Stimulated activated CD4-positive, alpha-beta T cell treated with anti-CD3 and anti-CD28 coated beads, Interleukin-15, amount 100 ng/mL, for 48 hours (primary cell): ENCODE measurements at regions not wholly inside any gene's neighbourhood (a gene's known extent, or its start where the extent isn't known, plus 50 kb on each side); places are given as distances from the start of the nearest gene placed in this dataset.

Experiments
- DNase-seq, 2 donors: peaks; one replicate each; pipeline ENCODE4 v3.0.0-alpha.2; 2020; ENCODE audit warnings: low read depth in 2 of 2

DNA sequence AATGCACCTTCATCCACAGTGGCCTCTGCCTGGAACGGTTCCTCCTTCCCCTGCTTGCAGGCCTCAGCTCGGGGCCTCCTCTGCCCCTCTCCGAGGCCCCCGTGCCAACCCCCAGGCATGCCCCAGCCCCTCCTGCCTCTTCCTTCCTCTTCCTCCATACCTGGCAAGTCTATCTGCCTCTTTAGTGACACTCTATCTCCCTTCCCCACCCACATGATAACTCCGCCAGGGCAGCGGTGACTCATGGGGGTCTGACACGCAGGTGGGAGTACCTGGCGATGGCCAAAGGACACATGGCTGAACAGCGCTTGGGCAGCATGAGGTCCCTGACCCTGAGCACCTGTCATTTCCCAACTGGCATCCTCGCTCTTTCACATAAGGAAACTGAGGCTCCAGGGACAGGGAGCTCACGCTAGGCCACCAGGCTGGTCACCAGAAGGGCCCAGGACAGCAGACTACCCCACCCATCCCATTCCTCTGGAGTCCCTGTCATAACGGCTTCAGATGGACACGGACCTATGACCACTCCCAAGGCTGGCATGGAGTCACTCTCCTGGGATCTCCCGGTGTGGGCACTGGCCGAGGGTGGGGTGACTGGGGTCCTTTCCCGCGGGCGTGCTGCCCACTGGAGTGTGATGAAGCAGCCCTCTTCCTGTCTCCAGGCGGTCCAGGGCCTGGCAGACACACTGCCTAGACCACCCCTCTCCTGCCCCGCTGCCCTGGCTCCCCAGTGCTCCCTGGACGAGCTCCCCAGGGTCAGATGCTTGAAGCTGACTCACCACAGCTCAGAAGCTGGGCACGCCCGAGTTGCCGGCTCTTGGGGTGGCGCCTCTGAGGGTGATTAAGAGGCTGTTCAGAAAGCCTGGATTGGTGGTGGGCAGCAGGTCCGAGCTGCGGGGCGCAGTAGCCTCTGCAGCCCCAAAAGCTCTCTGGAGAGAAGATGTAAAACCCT lies 100.6 kb downstream of the ENGASE start:
- no peak for DNase-seq

DNA sequence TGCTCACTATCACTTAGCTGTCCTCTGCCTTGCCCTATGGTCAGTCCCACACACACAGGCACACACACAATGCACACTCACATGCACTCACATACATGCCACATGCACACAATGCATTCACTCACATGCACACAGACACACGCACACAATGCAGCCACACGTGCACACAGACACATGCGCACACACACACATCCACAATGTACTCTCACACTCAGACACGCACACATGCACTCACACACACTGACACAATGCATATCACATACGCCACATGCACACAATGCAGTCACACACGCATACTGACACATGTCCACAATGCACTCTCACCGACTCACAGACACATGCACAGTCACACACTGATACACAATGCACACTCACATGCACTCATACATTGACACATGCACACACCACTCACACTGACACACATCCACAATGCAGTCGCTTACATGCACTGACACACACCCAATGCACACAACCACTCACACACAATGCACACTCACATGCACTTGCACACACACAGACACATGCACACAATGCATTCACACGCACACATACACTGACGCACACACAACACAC lies 99.7 kb downstream of the ENGASE start:
- no peak for DNase-seq

DNA sequence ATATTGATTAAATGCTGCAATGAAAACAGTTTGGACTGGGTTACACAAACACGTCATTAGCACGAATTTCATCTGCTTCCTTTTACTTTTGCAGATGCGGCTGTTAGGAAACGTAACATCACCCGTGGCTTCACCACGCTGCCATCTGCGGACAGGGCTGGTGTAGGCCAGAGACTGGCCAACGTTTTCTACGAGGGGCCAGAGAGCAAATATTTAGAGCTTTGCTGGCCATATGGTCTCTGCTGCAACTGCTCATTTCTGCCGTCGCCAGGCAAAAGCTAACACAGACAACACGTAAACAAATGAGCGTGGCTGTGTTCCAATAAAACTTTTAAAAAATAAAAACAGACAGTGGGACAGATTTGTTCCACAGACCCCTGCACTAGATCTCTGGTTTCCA lies 96.6 kb downstream of the ENGASE start:
- no peak for DNase-seq

DNA sequence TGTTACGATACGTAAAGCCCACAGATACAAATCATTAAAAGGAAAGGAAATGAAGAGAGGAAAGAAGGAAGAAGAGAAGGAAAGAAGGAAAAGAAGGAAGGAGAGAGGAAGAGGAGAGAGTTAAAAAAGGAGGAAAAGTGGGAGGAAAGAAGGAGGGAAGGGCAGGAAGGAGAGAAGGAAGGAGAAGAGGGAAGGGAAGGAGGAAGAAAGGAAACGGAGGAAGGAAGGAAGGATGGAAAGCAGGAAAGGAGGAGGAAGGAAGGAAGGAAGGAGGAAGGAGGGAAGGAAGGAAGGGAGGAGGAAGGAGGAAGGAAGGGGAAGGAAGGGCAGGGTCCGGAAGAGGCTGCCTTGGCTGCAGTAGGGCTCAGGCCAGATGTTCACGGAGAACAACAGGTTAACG lies 95.2 kb downstream of the ENGASE start:
- no peak for DNase-seq

DNA sequence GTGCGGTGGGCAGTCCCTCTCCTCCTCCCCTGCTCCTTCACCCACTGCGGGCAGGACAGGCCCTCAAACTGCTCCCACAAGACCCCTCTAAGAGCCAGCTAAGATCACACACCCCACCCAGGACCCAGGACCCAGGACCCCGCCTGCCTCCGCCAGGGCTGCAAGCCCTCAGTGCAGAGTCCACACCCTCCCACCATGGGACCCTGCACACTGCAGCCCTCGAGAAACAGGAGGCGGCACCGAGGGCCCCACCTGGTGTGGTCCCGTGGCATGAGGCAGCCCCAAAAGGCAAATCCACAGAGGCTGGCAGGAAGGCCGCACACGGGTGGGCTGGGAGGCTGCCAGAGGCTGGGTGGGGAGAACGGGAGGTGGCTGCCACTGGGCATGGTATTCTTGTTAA lies 94.7 kb downstream of the ENGASE start:
- DNase-seq, result no peak

DNA sequence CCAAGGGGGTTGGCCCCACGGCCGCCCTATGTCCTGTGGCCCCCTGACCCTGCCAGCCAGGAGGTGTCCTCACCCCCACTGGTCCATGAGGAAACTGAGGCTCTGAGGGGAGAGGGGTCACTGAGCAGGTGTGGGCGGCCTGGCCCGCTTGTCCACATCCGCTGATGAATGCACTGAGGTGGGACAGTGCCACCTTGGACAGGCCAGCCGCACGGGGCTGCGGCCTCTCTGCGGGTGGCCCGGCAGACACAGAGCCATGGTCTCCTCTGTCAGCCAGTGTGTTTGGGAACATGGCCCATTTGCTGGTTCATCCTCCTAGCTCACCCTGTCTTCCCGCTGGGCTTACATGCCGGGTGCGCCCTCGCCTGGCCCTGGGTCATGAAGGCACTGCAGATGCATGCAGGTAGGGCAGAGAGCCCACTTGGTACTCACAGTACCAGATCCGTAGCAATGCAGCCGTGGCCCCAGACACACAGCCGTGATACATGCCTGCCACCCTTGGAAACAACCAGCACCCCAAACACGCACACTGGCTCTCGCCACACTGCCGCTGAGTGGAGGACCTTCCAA lies 93.9 kb downstream of the ENGASE start:
- DNase-seq, result no peak

DNA sequence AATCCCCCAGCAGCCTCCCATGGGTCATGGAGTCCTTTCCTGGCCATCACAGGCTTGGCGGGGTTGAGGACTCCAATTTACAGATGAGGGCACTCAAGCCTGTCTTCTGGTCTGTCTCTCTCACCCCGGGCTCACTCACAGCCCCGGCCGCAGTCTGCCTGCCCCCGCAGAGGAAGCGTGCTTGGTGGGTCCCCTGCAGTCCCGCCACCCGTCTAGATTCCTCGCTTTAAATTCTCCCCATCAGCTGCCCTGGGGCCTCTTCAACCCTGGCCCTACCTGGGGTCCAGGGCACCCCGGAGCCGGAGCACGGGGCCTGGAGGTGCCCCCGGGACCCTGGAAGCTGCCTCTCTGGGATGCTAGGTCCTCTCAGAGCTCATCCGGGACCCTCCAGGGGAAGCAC lies 92.9 kb downstream of the ENGASE start:
- no peak for DNase-seq

DNA sequence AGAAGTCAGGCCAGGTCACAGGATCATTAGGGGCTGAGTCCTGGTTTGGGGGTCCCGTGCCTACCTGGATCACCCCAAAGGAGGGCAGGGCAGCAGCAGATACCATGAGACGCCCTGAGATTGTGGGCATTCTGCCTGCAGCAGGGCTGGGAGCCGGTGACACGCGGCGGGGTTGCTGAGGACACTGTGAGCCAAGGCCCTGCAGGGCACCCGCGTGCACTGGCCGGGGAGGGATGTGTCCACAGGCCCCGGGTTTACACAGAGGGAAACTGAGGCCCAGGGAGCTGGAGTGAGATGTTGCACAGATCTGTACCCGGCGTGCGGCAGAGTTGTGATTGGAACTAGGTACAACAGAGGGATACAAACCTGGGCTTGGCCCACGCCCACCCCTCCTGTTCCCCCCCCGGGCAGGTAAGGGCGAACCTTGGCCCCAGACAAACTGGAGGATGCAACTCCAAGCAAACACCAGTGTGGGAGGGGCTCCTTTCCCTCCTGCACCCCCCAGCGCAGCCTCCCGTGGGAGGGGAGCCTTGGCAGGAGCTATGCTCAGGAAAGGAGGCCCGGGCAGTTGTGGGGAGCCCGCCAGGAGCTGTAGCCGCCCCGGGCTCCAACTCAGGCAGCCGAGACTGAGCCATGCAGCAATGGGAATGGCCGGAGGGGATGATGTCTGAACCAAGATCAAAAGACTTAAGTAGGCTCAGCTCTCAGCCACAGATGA lies 91.3 kb downstream of the ENGASE start:
- no peak for DNase-seq

DNA sequence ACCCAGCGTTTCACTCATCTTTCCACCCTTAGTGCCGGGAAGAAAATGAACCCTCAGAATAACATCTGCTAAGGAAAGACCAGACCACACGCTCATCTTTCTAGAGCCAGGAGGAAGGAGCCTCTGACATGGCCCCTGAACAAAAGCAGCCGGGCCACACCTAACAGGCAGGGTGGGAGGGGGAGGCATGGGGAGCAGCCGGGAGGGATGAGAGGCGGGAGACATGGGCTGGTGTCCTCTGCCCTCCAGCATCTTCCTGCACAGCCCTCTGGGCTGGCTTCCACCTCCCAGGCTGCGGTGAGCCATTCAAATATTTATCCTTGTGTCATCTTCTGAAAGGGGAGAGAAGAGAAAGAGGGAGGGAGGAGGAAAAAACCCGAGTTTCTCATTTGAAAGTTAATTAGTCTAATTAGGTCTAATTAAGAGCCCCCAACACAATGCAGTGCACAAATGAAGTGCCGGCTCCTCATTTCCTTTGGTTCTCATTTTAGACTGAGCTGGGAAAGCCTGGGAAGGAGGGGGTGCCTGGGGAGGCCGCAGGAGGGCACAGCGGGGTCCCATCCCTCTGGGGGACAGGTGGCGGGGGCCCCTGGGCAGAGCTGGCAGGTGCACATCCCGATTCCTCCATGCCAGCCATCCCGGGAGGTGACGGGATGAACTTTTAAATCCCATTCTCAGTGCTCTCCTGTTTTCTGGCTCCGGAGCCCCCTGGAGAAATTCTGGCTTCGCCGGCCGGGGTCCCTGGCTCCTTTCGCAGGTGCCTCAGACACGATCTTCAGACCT lies 90.5 kb downstream of the ENGASE start:
- DNase-seq, result no peak

DNA sequence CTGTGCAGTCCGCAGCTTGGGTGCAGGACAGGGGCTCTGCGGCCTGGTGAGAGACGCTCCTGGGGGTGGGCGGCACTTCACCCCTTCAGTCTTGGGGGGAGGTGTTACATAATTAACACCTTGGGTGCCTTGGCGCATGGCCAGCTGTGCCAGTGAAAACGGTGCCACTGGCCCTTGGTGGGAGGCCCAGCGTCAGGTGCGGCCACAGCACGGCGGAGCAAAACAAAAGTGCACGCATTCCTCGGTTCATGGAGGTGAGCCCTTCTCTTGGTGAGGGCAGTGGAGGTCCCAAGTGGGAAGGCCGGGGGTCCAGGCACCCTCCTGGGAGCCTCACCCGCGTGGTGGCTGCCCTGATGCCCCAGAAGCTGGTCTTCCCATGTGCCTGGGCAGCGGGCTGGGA lies 89.8 kb downstream of the ENGASE start:
- no peak for DNase-seq

DNA sequence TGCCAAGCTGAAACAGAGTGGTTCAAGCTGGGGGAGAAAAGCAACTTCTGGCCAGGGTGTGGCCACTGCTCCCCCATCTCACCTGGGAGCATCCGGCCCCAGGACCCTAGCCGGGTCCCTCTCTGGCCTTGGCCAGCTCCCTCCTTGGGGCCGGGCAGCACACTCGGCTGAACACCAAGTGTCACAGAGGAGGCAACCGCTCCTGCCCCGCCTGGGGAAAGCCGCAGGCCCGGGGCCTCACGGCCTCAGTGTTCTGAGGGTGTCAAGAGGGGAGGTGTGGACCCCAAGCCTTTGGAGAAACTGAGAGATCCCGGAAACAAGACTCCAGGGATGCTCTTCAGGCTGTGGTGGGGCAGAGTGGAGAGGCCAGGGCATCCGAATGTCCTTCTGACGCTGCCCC lies 88.4 kb downstream of the ENGASE start:
- DNase-seq, result no peak

DNA sequence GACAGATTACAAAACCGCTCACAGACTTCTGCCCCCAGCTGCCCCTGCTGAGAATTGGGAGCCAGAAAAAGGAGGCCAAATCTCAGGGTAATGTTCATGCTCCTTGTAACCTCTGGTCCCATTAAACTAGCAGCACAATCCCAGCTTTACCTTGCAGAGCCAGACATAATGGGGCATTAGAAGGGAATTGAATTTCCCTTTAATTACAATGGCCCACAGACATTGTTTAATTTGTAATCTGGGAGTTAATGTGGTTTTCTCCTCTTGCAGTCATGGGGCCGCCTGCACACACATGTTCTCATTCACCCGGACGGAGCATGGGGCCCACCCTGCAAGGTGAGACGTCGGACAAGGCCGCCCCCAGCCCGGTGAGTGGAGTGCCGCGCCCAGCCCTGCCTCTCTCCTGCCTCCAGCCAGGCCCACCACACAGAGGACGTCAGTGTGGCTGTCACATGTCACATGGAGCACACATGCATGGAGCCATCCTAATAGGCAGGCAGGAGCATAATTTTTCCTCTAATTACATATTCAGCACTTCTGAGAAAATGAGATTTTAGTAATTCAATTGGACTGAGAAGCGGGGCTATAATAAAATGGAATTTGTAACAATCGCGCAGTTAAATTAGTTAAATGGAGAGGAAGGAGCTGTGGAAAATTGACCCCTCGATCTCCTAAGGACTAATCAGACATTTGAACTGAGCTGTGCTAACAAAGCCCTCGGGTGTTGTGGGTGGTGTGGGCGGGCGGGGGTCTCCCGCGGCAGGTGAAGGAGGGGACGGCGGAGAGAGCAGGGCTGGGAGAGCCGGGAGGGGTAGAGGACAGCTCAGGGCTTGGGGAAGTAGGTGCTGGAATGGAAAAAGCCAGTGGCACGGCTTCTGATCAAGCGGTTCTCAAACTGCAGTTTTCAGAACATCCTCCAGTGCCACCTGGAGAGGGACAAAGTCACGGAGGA lies 87.7 kb downstream of the ENGASE start:
- no peak for DNase-seq

DNA sequence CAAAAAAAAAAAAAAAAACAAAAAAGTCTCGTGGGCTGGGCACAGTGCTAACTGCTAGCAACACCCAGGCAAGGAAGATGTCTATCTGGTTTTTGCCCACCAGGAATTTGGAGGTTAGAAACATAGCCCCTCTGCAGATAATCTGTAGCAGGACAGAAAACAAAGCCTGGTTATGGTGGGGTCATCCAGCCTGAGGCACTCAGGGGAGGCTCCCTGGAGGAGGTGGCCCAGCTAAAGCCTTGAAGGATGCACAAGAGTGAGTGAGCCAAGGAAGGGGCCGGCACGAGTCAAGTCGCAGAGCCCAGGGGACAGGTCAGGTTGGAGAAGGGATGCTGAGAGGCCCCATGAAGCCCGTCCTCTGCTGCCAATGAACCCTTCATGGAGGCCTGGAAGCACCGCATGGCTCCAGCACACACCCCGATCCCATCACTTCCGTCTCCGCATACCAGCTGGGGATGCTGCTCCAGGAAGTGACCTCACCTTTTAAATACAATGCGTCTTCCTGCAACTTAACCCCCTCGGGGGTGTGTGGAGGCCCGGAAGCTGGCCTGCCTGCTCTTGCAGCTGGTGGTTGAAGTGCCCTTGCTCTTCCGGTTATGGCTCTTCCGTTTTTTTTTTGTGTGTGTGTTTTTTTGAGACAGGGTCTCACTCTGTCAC lies 86.5 kb downstream of the ENGASE start:
- DNase-seq, result peak; percentile 8 to 11

DNA sequence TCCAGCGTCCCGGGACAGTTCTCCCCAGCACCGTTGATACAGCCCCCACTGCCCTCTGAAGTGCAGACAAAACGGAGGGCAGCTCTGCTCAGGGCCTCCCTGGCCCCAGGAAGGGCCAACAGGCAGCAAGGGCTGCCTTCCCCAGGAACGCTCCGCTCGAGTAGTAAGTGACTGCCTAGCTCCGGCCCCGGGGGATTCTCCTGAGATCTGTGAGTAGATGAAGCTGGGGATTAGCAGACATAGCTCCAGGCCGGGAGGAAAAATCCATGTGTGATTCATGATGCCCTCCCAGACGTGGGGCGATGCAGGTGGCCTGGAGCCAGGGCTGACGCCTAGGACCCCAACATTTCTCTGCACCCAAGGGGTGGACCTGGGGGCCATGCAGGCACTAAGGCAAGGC lies 85.3 kb downstream of the ENGASE start:
- no peak for DNase-seq

DNA sequence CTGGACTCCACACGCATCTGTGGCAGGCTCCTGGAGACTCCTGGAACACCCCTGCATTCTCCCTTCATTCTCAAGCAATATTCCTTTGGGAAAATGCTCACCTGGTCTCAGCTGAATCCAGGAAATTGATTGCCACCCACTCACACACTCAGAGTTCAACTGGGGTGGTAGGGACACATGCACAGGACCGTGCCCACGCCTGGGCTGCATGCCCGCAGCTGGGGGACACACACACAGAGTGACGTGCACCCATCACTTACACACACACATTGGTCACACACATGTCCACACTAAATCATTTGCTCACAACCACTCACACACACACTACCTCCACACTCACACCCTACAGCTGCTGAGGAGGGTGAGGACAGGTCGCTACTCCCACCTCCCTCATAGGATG lies 84.8 kb downstream of the ENGASE start:
- no peak for DNase-seq

DNA sequence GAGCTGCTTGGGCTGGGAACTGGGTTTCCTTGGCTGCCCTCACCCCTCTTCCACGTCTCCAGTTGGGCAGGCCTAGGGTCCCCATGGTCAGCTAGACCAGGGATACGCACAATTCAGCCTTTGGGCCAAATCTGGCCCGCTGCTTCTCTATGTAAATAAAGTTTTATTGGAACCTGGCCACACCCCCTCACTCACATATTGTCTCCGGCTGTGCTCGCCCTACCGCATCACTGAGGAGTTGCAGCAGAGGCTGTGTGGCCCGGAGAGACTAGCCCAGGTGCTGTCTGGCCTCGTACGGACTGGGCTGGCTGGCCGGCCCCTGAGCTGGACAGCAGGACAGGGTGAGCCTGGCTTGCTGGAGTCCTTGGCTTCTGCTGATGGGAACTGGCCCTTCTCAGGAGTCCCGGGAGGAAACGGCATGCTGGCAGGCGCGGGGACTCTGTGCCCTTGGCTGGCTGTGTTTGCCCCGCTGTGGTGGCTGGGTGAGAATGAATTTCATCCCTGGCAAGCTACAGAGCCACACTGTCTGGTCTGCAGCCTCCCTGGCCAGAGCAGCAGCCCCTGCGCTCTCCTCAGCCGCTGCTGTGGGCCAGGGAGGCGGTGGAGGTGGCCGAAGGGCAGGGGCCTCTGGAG lies 82.0 kb downstream of the ENGASE start:
- no peak for DNase-seq

DNA sequence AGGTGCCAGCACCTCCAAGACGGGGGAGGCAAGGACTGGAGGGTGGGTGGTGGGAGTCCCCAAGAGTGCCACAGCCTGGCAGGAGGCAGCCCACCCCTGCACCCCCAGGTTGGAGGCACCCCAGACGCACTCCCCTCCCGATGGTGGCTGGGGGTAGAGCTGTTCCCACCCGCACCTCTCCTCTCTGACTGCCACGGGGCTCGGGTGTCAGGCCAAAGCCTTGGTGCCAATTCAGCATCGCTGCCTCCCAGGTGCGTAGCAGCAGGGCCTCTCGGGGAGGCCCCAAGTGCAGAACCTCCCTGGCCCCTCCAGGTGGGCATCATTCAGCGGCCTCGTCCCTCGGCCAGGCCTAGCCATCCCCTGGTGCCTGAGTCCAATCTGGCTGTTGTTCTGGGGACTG lies 81.1 kb downstream of the ENGASE start:
- no peak for DNase-seq

DNA sequence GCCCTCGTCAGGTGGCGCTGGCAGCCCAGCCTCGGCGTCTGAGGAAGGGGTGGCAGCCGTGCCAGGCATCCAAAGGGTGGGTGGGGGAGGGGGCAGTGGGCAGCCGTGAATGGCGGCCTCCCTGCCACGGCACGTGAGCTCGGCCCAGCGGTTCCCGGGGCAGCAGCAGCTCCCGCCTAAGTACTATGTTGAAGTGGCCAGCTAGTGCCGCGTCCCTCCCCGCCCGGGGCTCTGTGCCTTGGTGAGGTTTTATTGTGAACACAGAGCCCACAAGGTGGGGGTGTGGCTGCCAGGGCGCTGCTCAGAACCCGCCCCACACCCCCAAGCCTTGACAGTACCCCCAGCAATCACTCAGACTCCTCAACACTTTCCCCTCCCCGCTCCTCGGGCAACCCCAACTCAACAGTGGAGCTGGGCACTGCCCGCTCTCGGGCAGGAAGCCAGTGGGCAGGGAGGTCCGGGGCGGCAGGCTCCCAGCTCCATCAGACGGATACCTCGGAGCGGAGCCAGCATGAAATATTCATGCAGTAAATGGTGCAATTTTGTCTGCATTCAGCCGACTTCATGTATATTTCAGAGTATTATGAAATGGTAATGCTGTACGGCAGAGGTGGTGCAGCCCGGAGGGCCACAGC lies 80.4 kb downstream of the ENGASE start:
- no peak for DNase-seq

DNA sequence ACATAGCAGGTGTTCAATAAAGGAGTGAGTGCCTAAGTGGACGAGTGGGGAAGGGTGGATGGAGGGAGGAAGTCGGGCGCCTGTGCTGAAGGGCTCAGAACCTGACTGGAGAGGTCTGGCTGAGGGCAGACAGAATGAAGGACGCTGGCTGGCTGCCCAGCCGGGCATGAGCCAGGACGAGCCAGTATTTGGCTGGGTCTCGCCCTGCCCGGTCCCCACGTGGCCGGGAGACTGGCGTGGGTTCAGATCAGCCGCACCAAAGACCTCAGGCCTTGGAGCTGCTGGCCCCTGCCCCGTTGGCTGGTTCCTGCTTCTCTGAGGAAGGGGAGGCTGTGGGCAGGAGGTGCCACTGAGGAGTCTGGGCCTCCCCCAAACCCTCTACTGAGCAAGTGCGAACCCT lies 79.8 kb downstream of the ENGASE start:
- no peak for DNase-seq
